NCI-H187 (cell line): ENCODE measurements at regions not wholly inside any gene's neighbourhood (a gene's known extent, or its start where the extent isn't known, plus 50 kb on each side); places are given as distances from the start of the nearest gene placed in this dataset.
"Not testable (repeated sequence)": the region's sequence is repeated elsewhere in the genome, so short reads cannot be mapped to it uniquely, and the experiment has no call there.

ENCODE experiments used
- DNase-seq, 2 experiments: peaks; one replicate each; lab custom pipeline; 2025; lab: John Stamatoyannopoulos, UW

DNA sequence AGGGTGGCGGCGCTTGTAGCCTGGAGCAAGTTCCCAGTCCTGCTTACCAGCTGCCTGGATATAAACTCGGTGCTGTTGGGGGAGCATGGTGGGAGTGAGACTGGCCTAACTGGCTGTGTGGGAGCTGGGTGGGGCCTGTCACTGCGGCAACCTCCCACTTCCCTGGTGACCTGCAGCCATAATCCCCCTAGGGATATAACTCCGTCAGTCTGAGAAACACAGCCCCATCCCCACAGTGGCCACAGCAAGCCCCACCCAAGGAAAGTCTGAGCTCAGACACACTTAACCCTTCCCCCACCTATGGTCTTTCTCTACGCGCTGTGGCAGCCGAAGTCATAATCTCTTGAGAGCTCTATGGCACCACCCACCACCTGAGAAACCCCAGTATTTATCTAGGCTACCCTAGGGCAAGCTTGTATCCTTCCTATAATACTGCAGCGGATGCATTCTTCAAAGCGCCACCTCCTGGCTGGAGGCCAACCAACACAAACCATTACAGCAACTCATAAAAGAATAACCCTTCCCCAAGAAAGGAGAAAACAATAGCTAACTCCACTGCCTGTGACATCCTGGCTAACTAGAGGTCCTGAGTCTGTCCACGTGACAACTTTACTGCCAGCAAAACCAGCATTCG is 57.4 kb downstream of the ZNF648 start:
- no peak for DNase-seq

DNA sequence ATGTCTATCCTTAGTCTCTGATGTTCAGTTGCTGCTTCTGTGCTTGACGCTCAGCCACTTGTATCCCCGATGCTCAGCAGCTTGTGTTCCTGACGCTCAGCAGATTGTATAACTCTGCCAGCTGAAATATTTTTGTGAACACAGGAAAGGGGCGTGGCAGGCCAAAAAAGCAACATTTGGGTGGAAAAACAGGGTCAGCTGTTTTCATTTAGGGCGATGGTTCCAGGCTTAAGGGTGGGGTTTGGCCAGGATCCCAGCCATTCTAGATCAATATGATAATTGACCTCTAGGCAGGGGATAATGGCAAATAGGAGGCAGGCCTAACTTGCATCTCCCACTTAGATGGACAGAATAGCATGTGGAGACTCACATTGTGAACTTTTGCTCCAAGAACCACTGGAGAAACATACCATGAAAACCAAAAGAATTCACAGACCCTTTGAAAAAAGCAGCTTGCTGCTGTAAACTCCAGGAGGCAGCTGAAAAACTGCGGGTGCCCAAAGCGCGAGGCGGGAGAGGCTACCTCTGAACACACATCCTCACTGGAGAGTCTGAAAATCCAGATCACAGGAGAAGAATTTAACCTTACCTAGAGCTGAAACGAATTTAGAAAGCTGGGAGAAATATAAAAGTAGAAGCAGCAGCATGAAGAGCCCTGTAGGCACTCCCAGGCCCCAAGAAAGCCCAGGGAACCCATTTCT is 58.3 kb downstream of the ZNF648 start:
- DNase-seq, result no peak

GRCh38 chr1:182002570-182002969 is 58.9 kb downstream of the ZNF648 start:
- no peak for DNase-seq

DNA sequence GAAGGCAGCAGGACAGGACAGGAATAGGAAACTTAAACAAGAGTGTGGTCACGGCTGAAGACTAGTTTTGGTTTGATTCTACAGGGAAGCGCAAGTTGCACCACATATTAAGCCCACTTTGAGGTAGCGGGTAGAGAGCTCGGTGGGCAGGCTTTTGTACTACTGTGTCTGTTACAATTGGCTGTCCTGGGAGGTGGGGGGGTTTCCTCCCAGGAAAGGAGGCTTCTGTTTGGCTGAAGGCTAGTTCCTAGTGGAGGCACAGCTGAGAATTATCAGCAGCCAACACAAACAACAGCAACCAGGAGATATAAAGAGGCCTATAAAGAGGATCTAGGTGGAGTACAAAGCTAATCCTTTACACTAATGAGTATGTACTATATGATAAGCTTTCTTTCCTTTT is 62.7 kb downstream of the ZNF648 start:
- no peak for DNase-seq

GRCh38 chr1:181992072-181992471 is 69.4 kb downstream of the ZNF648 start:
- no peak for DNase-seq

- DNase-seq, result no peak
These were observed 70.8 kb downstream of the ZNF648 start for GRCh38 chr1:181990728-181991127.

- DNase-seq, result no peak
These were observed 72.1 kb downstream of the ZNF648 start for GRCh38 chr1:181989261-181989920.

DNA sequence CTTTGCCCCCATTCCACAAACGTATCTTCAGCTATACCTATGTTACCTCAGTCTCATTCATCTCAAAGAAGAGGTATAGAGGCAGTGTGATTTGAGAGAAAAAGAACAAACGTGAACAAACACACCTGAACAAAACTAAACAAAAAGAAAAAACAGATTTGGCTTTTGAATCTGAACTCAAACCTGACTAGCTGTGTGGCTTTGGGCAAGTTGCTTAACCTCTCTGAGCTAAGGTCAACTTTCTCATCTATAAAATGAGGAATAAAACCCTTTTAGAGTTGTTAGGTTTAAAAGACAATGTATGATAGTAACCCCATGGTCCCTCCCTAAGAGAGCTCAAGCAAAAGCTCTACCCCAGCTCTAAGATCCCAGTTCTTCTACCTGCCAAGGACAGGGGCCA is 73.5 kb downstream of the ZNF648 start:
- DNase-seq, result no peak

DNA sequence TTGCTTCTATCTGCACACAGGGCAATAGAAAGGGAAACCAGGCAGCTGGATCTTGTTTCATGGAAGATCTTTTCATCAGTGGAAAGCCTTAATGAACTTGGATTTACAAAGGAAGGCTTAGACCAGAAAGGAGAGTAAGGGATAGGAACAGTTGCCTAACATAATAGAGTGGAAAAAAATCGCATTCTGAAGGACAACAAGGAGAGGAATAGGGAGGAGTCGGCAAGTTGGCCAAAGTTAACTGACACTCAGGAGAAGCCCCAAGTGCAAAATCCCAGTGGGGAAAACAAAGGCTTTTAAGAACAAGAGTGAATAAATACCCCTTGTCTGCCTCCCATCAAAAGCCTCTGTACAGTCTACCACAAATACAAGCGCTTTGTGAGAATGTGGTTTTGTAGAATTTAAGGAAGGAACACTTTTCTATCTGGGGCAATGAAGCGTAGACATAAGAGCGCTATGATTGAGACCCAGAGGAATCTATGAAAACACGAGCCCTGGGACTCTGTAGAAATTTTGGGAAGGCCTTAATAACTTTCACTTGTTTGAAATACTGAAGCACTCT is 74.1 kb downstream of the ZNF648 start:
- no peak for DNase-seq

DNA sequence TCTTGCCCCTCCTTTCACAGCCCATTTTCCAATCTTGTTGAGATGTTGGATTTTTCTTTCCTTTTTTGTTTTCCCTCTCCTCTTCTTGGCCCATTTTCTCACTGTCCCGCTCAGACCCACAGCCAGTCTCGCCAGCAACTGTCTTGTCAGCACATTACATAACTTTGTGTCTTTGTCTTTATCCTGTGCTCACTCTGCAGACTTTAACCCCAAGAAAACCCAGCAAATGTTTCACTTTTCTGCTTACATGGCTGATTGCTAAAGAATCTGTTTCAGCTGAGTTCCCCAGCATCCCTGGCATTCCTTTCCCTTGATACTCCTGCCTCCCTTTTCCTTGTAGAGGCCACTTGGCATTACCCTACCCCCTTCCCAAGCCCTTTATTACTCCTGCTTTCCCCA is 74.6 kb downstream of the ZNF648 start:
- no peak for DNase-seq

DNA sequence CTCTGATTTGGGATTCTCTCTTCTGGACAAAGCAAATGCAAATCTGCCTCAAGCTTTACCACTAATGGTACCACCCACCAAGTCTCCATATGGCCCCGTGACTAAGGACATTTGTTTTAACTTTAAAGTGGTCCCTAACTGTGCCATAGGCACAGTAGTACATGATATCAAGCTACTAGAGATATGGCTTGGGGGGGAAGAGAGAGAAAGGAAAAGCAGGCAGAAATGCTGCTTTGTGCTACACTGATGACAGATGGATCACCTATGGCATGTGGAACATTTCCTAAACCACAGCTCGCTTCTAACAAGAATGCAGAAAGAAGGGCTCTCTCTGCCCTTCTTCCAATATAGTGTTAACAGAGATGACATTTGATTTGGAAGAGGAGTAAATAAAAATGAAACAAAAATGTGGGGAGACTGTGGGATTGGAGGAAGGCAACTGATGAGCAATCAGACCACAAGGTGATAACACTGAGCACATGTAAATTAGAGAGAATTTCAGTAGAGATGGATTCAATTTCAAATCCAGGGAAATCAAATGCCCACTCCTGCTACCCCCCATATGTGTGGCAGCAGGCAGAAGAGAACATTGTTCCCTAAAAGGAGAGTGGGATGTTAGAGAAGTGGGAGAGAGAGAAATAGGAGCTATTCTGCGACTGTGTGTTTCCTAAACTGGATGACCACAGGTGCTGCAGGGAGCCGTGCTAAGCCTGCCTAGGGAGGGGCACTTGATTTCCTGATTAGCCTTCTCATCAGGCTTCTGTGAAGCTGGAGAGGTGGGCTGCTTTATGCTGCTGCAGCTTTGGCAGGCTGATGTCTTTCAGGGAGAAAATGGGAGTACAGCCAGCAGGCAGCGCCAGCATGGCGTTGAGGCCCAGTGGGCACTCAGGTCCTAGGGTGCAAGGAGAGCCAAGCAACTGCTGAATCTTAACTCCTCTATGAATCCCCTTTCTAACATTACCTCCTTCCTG is 75.3 kb downstream of the ZNF648 start:
- no peak for DNase-seq

- DNase-seq, result no peak
These were observed 76.2 kb downstream of the ZNF648 start for GRCh38 chr1:181985281-181985680.

- DNase-seq, result no peak
These were observed 77.5 kb downstream of the ZNF648 start for GRCh38 chr1:181984006-181984405.

DNA sequence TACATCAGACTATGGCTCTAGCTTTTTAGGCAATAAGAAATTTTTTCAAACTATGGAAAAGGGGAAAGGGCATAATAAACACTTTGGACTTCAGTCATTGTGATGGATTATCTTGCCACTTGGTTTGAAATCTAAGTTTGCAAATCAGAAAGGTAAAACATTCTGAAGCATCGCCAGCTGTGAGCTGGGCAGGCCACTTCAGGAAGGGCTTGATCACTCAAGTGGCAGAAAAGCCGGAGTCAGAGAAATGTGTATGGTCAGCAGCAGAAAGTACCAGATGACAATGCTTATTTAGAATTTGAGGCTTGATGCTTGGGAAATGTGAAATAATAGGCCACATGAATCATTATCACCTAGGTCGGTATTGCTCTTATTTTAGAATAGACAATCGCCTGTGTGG is 79.7 kb downstream of the ZNF648 start:
- DNase-seq, result no peak

GRCh38 chr1:181972256-181972655 is 89.3 kb downstream of the ZNF648 start:
- DNase-seq, result no peak

DNA sequence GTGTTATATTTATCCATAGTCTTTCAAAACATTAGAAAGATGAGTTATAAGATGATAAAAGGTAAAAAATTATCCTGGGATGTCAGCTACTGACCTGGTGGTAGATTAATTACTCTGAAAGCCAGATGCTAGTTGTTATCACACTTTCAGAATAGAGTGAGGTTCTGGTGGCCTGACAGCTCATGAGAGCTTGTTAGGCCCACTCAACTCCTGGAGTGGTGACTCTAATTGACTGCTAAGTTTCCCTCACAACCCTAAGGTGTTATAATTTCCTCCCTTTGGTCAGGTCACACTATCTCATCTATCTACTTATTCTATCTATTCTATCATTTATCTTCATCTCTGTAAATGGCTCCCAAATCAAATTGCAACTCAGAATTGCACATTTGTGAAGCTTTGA is 90.1 kb downstream of the ZNF648 start:
- no peak for DNase-seq

- no peak for DNase-seq
These were observed 91.6 kb downstream of the ZNF648 start for GRCh38 chr1:181969902-181970301.

- DNase-seq, result not testable (repeated sequence)
These were observed 106.8 kb downstream of the ZNF648 start for GRCh38 chr1:181954696-181955095.

- DNase-seq, result not testable (repeated sequence)
These were observed 107.3 kb downstream of the ZNF648 start for GRCh38 chr1:181954178-181954577.

GRCh38 chr1:181953596-181953995 is 107.9 kb downstream of the ZNF648 start:
- DNase-seq, result no peak

GRCh38 chr1:181951213-181951612 is 110.3 kb downstream of the ZNF648 start:
- no peak for DNase-seq

- no peak for DNase-seq
These were observed 112.0 kb downstream of the ZNF648 start for GRCh38 chr1:181949500-181949899.
